NCI-H128 (cell line): ENCODE measurements at regions not wholly inside any gene's neighbourhood (a gene's known extent, or its start where the extent isn't known, plus 50 kb on each side); places are given as distances from the start of the nearest gene placed in this dataset.

Source experiments
- DNase-seq: peaks from one replicate; lab custom pipeline; 2025; ENCODE audit not compliant: unreplicated experiment; lab: John Stamatoyannopoulos, UW

GRCh38 chr10:4353964-4354363 is 472.0 kb upstream of the AKR1E2 start:
- DNase-seq = no peak

GRCh38 chr10:4353059-4353655 is 472.9 kb upstream of the AKR1E2 start:
- no peak for DNase-seq

GRCh38 chr10:4352414-4352961 is 473.5 kb upstream of the AKR1E2 start:
- no peak for DNase-seq

GRCh38 chr10:4351723-4352413 is 474.1 kb upstream of the AKR1E2 start:
- no peak for DNase-seq

- DNase-seq = no peak
Measured at GRCh38 chr10:4347397-4347796, 478.6 kb upstream of the AKR1E2 start.

GRCh38 chr10:4345877-4346646 is 479.9 kb upstream of the AKR1E2 start:
- no peak for DNase-seq

- DNase-seq = no peak
Measured at GRCh38 chr10:4344492-4344994, 481.5 kb upstream of the AKR1E2 start.

- DNase-seq = no peak
Measured at GRCh38 chr10:4343873-4344272, 482.1 kb upstream of the AKR1E2 start.

DNA sequence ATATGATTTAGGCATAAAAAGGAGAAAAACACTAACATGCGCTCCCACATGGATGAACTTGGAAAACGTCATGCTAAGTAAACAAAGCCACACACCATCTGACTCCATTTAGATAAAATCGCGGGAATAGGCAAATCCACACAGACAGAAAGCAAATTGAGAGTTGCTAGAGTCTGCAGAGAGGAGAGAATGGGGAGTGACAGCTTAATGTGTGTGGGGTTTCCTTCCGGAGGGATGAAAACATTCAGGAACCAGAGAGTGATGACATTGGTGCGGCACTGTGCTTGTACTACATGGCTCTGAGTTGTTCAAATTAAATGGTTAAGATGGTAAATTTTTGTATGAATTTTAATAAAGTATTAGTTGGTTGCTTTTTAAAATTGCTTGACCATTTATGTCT is 482.9 kb upstream of the AKR1E2 start:
- DNase-seq = no peak

DNA sequence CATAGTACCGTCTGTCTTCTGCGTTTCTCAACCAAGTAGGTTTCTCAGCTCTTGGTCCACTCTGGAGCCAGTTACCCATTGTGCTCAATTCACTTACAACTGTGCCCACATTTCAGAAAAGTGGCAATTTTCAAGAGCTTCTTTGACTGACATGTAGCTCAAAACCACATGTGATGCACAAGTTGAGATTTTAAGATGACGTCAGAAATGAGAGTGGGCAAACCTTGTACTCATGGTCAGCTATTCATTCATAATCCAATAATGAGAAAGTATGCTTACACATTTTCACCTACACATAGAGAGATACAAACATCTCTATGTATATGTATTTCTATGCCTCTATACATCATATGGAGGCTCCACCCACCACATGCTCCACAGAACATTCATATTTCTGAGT is 487.2 kb upstream of the AKR1E2 start:
- DNase-seq = no peak

DNA sequence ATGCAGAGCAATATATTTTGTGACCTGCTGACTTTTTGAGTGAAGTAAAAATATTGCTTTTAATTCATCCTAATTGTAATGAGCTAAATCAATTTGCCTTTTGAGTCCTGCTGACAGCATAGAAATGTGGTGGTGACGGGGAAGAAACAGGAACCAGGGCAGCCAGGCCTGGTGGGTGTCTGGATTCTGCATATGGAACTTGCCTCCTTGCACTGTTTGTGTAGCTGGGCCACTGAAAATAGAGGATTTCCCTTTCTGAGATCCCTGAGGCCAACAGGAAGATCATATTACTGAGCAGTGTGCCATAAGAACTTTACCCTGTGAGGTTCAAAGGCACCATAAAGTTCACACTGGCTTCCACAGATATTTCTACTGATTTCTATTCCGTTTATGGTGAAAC is 488.4 kb upstream of the AKR1E2 start:
- DNase-seq = no peak

GRCh38 chr10:4334871-4335270 is 491.1 kb upstream of the AKR1E2 start:
- DNase-seq = no peak

- DNase-seq = no peak
Measured at GRCh38 chr10:4334015-4334414, 492.0 kb upstream of the AKR1E2 start.

DNA sequence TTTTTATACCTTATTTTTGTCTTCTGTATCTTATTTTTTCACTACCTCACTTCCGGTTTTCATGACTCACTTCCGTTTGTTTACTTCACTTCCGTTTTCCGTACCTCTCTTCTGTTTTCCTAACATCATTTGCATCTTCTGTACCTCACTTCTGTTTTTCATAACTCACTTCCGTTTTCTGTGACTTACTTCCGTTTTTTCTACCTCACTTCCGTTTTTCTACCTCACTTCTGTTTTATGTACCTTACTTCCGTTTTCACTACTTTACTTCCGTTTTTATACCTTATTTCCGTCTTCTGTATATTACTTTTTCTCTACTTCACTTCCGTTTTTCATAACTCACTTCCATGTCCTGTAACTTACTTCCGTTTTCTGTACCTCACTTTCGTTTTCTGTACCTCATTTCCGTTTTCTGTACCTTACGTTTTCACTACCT is 492.5 kb upstream of the AKR1E2 start:
- DNase-seq = no peak

DNA sequence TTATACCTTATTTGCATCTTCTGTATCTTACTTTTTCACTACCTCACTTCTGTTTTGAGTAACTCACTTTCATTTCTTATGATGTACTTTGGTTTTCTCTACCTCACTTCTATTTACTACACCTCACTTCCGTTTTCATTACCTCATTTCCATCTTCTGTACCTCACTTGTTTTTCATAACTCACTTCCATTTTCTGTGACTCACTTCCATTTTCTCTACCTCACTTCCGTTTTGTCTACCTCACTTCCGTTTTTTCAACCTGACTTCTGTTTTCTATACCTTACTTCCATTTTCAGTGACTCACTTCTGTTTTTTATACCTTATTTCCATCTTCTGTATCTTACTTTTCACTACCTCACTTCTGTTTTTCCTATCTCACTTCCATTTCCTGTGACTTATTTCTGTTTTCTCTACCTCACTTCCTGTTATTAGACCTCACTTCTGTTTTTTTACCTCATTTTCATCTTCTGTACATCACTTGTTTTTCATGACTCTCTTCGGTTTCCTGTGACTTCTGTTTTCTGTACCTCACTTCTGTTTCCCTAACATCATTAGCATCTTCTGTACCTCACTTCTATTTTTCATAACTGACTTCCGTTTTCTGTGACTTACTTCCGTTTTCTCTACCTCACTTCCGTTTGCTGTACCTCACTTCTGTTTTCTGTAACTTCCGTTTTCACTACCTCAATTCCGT is 493.1 kb upstream of the AKR1E2 start:
- no peak for DNase-seq

DNA sequence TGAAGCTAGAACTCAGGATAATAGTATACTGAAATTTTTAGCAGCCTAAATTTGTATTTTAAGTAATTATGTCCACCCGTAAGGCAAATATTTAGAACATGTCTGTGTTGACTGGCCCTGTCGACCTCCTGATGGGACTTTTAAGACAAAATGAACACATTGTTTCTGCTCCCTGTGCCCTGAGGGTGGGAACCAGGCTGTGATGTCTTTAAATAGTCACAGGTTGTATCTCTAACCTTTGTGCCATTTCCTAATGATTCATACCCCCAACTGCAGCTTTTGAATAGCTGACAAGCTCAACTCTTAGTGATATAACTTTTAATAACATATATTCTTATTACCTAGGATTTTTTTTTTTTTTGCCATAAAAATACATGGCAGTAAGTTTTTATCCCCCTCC is 494.9 kb upstream of the AKR1E2 start:
- DNase-seq = no peak

DNA sequence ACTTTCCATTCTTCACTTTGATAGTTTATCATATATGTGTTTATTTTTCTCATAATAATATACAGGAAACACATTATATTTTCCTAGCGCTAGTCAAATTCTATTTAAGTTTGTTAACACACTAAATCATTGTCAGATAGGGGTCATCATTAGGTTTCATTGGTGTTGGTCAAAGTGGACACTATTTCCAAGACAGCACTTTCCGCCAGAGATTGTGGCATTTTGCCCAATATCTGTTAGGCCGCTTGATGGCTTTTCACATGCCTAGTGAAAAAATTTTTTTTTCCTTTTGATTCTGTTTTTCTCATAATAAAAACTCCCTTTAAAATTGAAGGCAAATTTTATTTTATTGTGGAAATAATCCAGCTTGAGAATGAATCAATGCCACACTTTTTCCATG is 495.4 kb upstream of the AKR1E2 start:
- DNase-seq = no peak

GRCh38 chr10:4329225-4329624 is 496.8 kb upstream of the AKR1E2 start:
- DNase-seq = no peak

DNA sequence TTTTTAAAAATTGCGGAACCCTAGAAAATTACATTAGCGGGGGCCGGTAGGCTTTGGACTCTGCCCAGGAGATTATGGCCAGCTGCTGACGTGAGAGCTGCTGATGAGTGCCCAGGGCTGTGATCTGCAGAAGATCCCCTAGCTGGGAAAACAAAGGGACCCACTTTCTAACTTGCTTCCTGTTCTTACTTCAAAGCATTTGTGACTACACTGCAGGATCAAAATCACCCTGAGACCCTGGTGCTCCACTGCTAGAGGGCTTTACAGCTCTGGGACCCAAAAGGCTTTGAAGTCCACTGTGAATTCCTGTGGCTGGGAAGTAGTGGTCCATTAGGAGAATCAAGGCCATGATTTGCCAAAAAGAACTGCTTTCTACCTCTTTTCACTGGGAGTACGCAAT is 499.4 kb upstream of the AKR1E2 start:
- DNase-seq = no peak

DNA sequence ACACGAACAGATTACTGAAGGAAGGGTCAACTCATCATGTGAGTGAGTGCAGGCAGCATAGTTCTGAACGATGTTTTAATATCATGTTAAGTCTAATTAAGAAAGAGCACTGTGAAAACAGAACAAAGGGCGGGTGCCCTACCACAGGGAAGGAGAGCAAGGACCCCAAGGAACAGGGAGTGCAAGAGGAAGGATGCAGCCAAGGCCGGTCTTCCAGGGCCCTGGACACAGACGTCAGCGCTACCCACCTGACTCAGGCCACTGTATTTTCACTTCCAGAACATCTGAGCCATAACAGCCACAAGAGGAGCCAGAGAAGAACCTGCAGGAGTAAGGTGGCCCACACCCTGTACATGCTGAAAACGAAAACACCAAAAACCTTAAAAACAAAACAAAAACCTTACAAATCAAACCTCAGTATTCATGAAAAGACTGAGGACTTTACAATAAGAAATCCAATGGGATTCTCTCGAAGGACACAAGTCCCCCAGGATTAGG is 506.1 kb upstream of the AKR1E2 start:
- DNase-seq = no peak
